GM18861 (cell line): ENCODE measurements at regions not wholly inside any gene's neighbourhood (a gene's known extent, or its start where the extent isn't known, plus 50 kb on each side); places are given as distances from the start of the nearest gene placed in this dataset.

Source experiments
- ATAC-seq: cut with Tn5 transposase; IDR thresholded peaks from one replicate; pipeline ENCODE4 v1.9.1; 2021; ENCODE audit not compliant: unreplicated experiment

DNA sequence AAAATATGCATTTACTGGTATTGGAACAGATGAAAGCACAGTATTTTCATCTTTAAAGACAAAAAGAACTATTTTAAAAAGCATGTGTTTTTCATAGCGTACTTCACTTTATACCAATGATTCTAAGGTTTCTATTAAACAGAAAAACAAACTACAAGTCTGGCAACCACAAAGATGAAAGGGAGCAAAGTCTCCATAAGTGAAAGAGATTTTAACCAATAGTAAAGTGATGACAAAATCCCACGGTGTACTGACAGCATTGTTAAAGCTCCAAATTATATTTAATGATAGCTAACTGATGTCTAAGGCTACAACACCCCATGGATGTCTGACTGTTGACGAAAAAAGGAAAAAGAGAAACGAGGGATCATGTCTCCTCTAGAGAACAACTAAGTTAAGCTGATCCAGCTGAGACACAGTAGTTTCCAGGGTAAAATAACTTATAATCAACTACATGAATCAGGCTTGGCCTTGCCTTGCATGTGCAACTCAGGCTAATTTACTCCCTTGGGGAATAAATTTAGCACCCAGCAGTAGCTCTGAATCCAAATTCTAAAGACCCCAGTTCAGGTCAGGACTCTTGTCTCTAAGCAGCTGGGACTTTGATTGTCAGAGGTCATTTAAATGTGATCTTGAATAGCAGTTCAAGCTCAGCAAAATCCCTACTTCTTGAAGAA is 56.0 kb upstream of the TAB2 start:
- no peak for ATAC-seq

DNA sequence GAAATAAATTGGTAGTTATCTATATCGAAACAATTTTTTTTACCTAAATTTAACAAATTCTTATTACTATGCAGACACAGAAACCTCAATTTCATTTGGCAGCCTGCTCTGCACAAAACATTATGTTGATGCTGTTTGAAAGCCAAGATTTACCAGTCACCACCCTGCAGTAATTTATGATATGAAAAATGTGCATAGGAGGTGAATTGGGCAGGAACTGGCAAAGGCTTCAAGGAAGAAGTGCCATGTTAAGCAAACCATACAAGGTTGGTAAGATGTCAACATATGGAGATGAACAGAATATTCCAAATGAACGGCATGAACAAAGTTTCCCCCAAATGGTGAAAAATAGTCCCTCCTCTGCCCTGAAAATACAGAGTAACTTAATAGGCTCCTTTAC is 54.2 kb upstream of the TAB2 start:
- ATAC-seq, result no peak

DNA sequence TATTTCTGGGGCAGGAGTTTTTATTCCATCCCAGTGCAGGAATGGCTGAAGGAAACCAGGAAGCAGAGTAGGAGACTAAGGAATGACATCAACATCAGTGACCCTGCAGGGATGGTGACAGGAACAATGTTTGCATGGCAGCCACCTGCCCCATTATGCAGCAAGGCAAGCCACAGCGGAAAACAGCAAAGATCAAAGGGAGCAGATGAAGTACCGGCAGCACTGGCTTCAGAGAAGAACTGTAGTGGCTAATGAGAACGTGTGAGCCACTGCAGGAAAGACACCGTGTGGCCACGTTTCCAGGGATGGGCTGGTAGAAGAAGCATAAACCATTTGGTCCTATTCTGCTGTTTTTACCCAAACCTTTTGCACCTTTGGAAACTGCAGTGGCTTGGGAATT is 52.9 kb upstream of the TAB2 start:
- ATAC-seq, result no peak

DNA sequence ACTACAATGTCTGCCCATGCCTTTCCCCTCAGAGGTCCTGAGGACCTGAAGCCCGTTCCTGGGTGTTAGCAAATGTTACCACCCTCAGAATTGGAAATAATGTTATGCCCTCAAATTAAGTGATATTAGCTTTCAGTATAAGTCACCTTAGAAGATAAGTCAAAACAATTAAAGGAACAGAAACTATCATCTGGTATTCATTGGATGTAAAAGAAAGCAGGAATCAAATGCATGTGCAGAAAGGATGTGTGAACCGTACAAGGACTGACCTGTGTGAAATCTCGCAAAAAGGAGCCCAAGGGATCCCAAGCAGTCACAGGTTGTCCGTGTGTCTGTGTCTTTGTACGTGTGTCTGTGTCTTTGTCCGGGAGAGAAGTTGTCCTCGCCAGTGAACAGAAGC is 51.6 kb upstream of the TAB2 start:
- ATAC-seq, result no peak

DNA sequence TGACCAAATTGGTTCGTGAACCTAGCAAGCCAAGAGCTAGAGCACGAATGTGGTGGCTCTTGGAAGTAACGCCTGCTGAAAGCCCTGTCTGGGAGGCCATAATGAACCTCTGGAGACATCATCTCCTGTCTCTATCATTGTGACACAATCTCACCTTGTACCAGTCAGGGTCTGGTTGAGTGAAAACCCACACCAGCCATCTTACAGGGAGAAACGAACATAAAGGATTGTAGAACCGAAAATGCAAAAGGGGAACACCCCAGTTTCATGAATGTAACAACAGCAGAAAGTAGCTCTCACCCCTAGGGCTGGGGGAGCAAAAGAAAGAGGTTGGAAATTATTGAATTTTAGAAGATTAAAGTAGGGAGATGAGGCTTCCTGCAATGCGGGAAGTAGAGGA is 50.9 kb upstream of the TAB2 start:
- ATAC-seq, result peak; percentile 47

DNA sequence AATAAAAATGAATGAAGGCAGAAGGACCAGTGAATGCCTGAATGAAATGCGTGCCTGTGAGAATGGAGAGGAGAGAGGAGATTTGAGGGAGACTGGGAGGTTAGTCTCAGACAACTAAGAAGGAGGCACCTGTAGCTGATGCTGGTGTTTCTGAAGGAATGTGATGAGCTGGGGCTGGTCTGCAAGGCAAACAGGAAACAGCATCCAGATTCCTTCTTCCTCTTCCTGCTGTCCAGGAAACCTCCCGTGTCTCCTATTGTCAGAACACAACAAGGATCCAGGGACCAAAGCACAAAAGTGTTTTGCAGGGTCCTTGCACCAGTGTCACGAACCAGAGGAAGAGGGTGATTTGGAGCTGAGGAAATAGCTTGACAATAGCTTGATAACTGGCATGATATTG is 50.4 kb upstream of the TAB2 start:
- ATAC-seq, result no peak

DNA sequence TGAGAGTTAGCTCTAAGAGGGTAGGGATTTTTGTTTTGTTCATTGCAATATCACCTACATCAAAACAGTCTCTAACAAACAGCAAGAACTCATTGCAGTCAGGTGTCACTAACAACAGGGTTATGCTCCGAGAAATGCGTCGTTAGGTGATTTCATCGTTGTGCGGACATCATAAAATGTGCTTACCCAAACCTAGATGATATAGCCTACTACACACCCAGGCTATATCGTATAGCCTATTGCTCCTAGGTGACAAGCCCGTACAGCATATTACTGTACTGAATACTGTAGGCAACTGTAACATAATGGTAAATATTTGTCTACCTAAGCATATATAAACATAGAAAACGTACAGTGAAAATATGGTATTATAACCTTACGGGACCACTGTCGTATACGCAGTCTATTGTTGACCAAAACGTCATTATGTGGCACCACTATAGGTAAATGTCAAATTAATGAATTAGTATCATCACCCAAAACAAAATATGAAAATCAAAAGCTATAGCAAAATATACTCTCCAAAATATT is 49.9 kb upstream of the TAB2 start:
- no peak for ATAC-seq
